ENCODE measurements at regions not wholly inside any gene's neighbourhood (a gene's known extent, or its start where the extent isn't known, plus 50 kb on each side); places are given as distances from the start of the nearest gene placed in this dataset.
A peak's percentile ranks its signal among the peaks of the same experiment; 100 is the strongest.

DNA sequence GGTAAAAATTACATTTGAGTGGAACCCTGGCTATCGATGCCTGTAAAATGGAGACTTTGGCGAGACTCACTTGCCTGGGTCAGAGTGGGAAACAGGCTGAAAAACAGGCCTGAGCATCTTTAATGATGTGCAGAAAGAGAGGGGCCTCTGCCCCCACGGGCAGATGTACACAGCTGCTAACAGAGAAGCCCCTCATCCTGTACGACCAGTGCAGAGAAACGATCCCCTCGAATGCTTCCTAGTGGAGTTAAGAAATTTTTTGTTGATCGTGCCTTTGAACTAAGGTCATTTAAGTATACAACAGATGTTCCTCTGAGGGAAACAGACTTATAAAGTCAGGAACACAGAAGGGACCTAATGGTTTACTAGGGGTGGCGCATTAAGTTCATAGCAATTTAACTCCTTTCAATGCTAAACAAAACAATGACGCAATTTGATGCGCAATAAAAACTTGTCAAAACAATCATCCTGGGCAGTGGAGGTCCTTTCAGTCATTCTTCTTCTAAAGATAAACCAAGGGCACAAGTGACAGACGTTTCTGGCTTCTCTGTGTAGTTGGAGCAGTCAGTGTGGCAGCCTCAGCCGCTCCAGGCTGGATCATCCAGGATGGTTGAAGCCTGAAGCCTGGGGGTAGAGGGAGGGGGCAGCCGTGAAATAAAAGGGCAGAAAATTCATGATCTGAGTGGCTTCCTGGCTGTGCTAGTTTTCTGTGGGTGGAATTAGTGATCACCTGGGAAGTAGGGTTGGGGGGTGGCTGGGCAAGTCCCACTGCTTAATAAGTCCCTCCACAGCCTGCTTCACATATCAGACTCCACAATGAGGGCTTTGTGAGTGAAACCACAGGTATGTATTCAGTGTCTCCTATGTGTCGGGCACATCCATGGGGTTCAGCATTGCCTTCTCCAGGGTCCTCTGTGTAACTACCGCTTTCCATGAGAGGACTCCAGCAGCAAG lies 50.8 kb upstream of the MRPS22 start:
- intact Hi-C loops (cut with DNase I) = no loop called here
- peak in 1 of 10 donors; percentile 36 for DNase-seq

DNA sequence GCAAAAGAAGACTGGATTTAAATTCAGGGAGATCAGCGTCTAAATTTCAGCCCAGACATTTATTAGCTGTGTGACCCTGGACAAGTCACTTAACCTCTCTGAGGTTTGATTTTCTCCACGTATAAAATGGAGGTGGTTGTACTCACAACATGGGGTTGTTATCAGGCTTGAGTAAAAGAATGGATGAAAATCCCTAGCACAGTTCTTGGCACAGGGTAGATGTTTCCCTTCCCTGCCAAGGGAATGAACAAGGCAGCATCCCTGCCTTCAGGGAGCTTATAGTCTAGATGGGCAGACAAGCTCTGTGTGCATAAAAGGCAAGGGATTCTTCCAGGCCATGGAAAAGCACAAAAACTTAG lies 50.2 kb upstream of the MRPS22 start:
- intact Hi-C loops (cut with DNase I) = no loop called here
- DNase-seq = no peak

Data from posterior cingulate gyrus (tissue), 11 donors.